Natural killer cell (primary cell): ENCODE measurements at regions not wholly inside any gene's neighbourhood (a gene's known extent, or its start where the extent isn't known, plus 50 kb on each side); places are given as distances from the start of the nearest gene placed in this dataset.

Source experiments
- ATAC-seq, 3 donors: fragments of 150-1000 bp in 2 of 3; fragments of 200-7000 bp in 1 of 3; cut with Tn5 transposase; 1 replicate in 1 of 3; 2 replicates in 2 of 3; pipeline ENCODE4 v1.10.0; 2021; ENCODE audit warnings: mild to moderate bottlenecking in 2 of 3, moderate library complexity in 2 of 3
- DNase-seq, 2 donors: peaks; one replicate each; pipeline versions ENCODE4 v3.0.0 to v3.0.0-alpha.2; 2013 to 2021; ENCODE audit warnings: mixed read lengths in 1 of 2
- H3K27ac ChIP-seq: one replicate; pipeline ENCODE4 v1.5.1; 2013; ENCODE audit warnings: mild to moderate bottlenecking, low read length
- H3K27me3 ChIP-seq: one replicate; pipeline ENCODE4 v1.6.1; 2013; ENCODE audit warnings: low read length; ENCODE audit not compliant: control insufficient read depth, insufficient read depth
- H3K36me3 ChIP-seq: one replicate; pipeline ENCODE4 v1.6.1; 2013; ENCODE audit warnings: low read length; ENCODE audit not compliant: control insufficient read depth, insufficient read depth
- H3K4me1 ChIP-seq: one replicate; pipeline ENCODE4 v1.6.1; 2013; ENCODE audit warnings: low read length; ENCODE audit not compliant: control insufficient read depth, insufficient read depth
- H3K4me3 ChIP-seq: one replicate; pipeline ENCODE4 v1.5.1; 2013; ENCODE audit warnings: low read length
- H3K9me3 ChIP-seq: one replicate; pipeline ENCODE4 v1.6.1; 2013; ENCODE audit warnings: low read length; ENCODE audit not compliant: control insufficient read depth, insufficient read depth
- H3K27ac Mint-ChIP-seq, 2 donors: one replicate each; pipeline ENCODE4 v1.8.0; 2022; ENCODE audit warnings: mild to moderate bottlenecking in 2 of 2, mixed read lengths in 2 of 2, moderate library complexity in 1 of 2
- H3K27me3 Mint-ChIP-seq, 2 donors: one replicate each; pipeline ENCODE4 v1.8.0; 2022; ENCODE audit warnings: low read depth in 2 of 2, mixed read lengths in 2 of 2
- H3K36me3 Mint-ChIP-seq: one replicate; pipeline ENCODE4 v1.8.0; 2022; ENCODE audit warnings: mixed read lengths
- H3K4me1 Mint-ChIP-seq, 2 donors: one replicate each; pipeline ENCODE4 v1.8.0; 2022; ENCODE audit warnings: mixed read lengths in 2 of 2
- H3K4me3 Mint-ChIP-seq: one replicate; pipeline ENCODE4 v1.8.0; 2022; ENCODE audit warnings: mild to moderate bottlenecking, moderate library complexity, mixed read lengths
- H3K9me3 Mint-ChIP-seq, 2 donors: one replicate each; pipeline ENCODE4 v1.8.0; 2022; ENCODE audit warnings: mixed read lengths in 2 of 2
- CTCF ChIP-seq: fragments of 200-600 bp; IDR thresholded peaks from one replicate; pipeline ENCODE4 v1.8.0; 2022; ENCODE audit warnings: antibody characterized with exemption
- WGBS: methylation state at CpG from one replicate; pipeline ENCODE4 v1.1.7; 2013; ENCODE audit warnings: missing lambda C conversion rate; ENCODE audit not compliant: insufficient coverage; 5-methylcytosine and 5-hydroxymethylcytosine counted together
- intact Hi-C: fragments of 100-400 bp; cut with micrococcal nuclease; formaldehyde crosslinking; loops from one replicate; pipeline ENCODE4 v1.14.2; 2022

GRCh38 chr4:62835631-62836030 lies 1573.6 kb downstream of the TECRL start:
- H3K9me3 Mint-ChIP-seq, result peaks cover 11 to 34% of the 10 kb centered on the region in 2 donors
- DNase-seq (no peak), ATAC-seq (no peak)
- H3K36me3 ChIP-seq, result no peaks in the 10 kb centered on the region
- H3K4me3 ChIP-seq, result no peak overlapping the region
- no peak overlapping the region for H3K27ac Mint-ChIP-seq
- H3K36me3 Mint-ChIP-seq, result no peaks in the 10 kb centered on the region
- H3K4me3 Mint-ChIP-seq, result no peak overlapping the region
- 14% methylated on average over 1 of the region's 2 CpGs for WGBS
- no peaks in the 10 kb centered on the region for H3K27me3 Mint-ChIP-seq
- H3K27ac ChIP-seq, result no peak overlapping the region
- no peaks in the 10 kb centered on the region for H3K27me3 ChIP-seq
- H3K4me1 ChIP-seq, result no peaks in the 10 kb centered on the region
- H3K4me1 Mint-ChIP-seq, result no peaks in the 10 kb centered on the region
- no peaks in the 10 kb centered on the region for H3K9me3 ChIP-seq
- TF ChIP-seq CTCF, result no peak
- intact Hi-C loops, result no loop called here

GRCh38 chr4:62822306-62822705 lies 1586.9 kb downstream of the TECRL start:
- DNase-seq (no peak), ATAC-seq (no peak)
- Histone ChIP-seq H3K27ac (no peak overlapping the region), H3K27me3 (no peaks in the 10 kb centered on the region), H3K36me3 (no peaks in the 10 kb centered on the region), H3K9me3 (no peaks in the 10 kb centered on the region), H3K4me1 (no peaks in the 10 kb centered on the region), H3K4me3 (no peak overlapping the region)
- no peak overlapping the region for H3K27ac Mint-ChIP-seq
- no peaks in the 10 kb centered on the region for H3K27me3 Mint-ChIP-seq
- H3K4me3 Mint-ChIP-seq, result no peak overlapping the region
- H3K36me3 Mint-ChIP-seq, result no peaks in the 10 kb centered on the region
- H3K9me3 Mint-ChIP-seq, result peaks cover 15 to 26% of the 10 kb centered on the region in 2 donors
- WGBS, result no CpG with 5 or more reads among the region's 1 CpG
- intact Hi-C loops, result no loop called here
- TF ChIP-seq CTCF, result no peak
- H3K4me1 Mint-ChIP-seq, result no peaks in the 10 kb centered on the region

GRCh38 chr4:62816566-62816965 lies 1592.7 kb downstream of the TECRL start:
- Histone ChIP-seq H3K27me3 (no peaks in the 10 kb centered on the region), H3K4me1 (no peaks in the 10 kb centered on the region), H3K27ac (no peak overlapping the region), H3K4me3 (no peak overlapping the region), H3K36me3 (no peaks in the 10 kb centered on the region), H3K9me3 (no peaks in the 10 kb centered on the region)
- no peak for TF ChIP-seq CTCF
- Mint-ChIP-seq H3K27ac (no peak overlapping the region), H3K4me1 (no peaks in the 10 kb centered on the region), H3K4me3 (no peak overlapping the region), H3K9me3 (peaks cover 12 to 15% of the 10 kb centered on the region in 2 donors), H3K36me3 (no peaks in the 10 kb centered on the region), H3K27me3 (no peaks in the 10 kb centered on the region)
- DNase-seq (no peak), ATAC-seq (no peak)
- WGBS, result 60% methylated on average over 25 of the region's 25 CpGs
- intact Hi-C loops, result no loop called here

- Histone ChIP-seq H3K36me3 (no peaks in the 10 kb centered on the region), H3K4me1 (no peaks in the 10 kb centered on the region), H3K4me3 (no peak overlapping the region), H3K27ac (no peak overlapping the region), H3K27me3 (no peaks in the 10 kb centered on the region), H3K9me3 (no peaks in the 10 kb centered on the region)
- no peaks in the 10 kb centered on the region for H3K4me1 Mint-ChIP-seq
- no peak overlapping the region for H3K4me3 Mint-ChIP-seq
- H3K9me3 Mint-ChIP-seq, result peaks cover 10 to 11% of the 10 kb centered on the region in 2 donors
- TF ChIP-seq CTCF, result no peak
- WGBS, result 16% methylated on average over 3 of the region's 3 CpGs
- ATAC-seq (no peak), DNase-seq (no peak)
- H3K36me3 Mint-ChIP-seq, result no peaks in the 10 kb centered on the region
- H3K27ac Mint-ChIP-seq, result no peak overlapping the region
- intact Hi-C loops, result no loop called here
- H3K27me3 Mint-ChIP-seq, result no peaks in the 10 kb centered on the region
These were observed 1594.7 kb downstream of the TECRL start for GRCh38 chr4:62814510-62815047.
